Duodenal mucosa (tissue), 2 donors: ENCODE measurements at regions not wholly inside any gene's neighbourhood (a gene's known extent, or its start where the extent isn't known, plus 50 kb on each side); places are given as distances from the start of the nearest gene placed in this dataset.

Source experiments
- H3K27ac ChIP-seq: one replicate; pipeline ENCODE4 v1.7.0; 2013; ENCODE audit warnings: low read depth, low read length
- H3K27me3 ChIP-seq, 2 donors: one replicate each; pipeline ENCODE4 v1.7.0; 2013; ENCODE audit warnings: low read length in 2 of 2, control low read depth in 1 of 2; ENCODE audit not compliant: insufficient read depth in 2 of 2, control insufficient read depth in 1 of 2
- H3K36me3 ChIP-seq, 2 donors: one replicate each; pipeline ENCODE4 v1.7.0; 2013; ENCODE audit warnings: low read length in 2 of 2, control low read depth in 1 of 2; ENCODE audit not compliant: insufficient read depth in 2 of 2, control insufficient read depth in 1 of 2
- H3K4me1 ChIP-seq, 2 donors: one replicate each; pipeline ENCODE4 v1.7.0; 2013; ENCODE audit warnings: low read length in 2 of 2, control low read depth in 1 of 2; ENCODE audit not compliant: insufficient read depth in 2 of 2, control insufficient read depth in 1 of 2
- H3K4me3 ChIP-seq, 2 donors: one replicate each; pipeline ENCODE4 v1.7.0; 2013; ENCODE audit warnings: low read length in 2 of 2, low read depth in 1 of 2
- H3K9ac ChIP-seq, 2 donors: one replicate each; pipeline ENCODE4 v1.7.0; 2013; ENCODE audit warnings: low read length in 2 of 2, low read depth in 1 of 2
- H3K9me3 ChIP-seq, 2 donors: one replicate each; pipeline ENCODE4 v1.7.0; 2013; ENCODE audit warnings: low read length in 2 of 2, control low read depth in 1 of 2; ENCODE audit not compliant: control insufficient read depth in 1 of 2

- H3K4me3 ChIP-seq = no peak overlapping the region
- H3K9me3 ChIP-seq = no peaks in the 10 kb centered on the region
- H3K9ac ChIP-seq = no peak overlapping the region
- no peaks in the 10 kb centered on the region for H3K36me3 ChIP-seq
- H3K27ac ChIP-seq = no peak overlapping the region
- no peaks in the 10 kb centered on the region for H3K27me3 ChIP-seq
- H3K4me1 ChIP-seq = no peaks in the 10 kb centered on the region
Observed at GRCh38 chr16:72355561-72355960, 183.6 kb upstream of the PMFBP1 start.

GRCh38 chr16:72349719-72350118, 177.8 kb upstream of the PMFBP1 start:
- no peaks in the 10 kb centered on the region for H3K4me1 ChIP-seq
- H3K27me3 ChIP-seq = no peaks in the 10 kb centered on the region
- H3K27ac ChIP-seq = no peak overlapping the region

GRCh38 chr16:72332926-72333325, 161.0 kb upstream of the PMFBP1 start:
- H3K27me3 ChIP-seq = no peaks in the 10 kb centered on the region

More at GRCh38 chr16:72349719-72350118, 177.8 kb upstream of the PMFBP1 start:
- no peak overlapping the region for H3K4me3 ChIP-seq
- no peaks in the 10 kb centered on the region for H3K36me3 ChIP-seq
- no peaks in the 10 kb centered on the region for H3K9me3 ChIP-seq
- H3K9ac ChIP-seq = no peak overlapping the region

GRCh38 chr16:72324578-72324977, 152.6 kb upstream of the PMFBP1 start:
- Histone ChIP-seq H3K27ac (no peak overlapping the region), H3K27me3 (no peaks in the 10 kb centered on the region), H3K36me3 (no peaks in the 10 kb centered on the region), H3K9me3 (peaks cover 4 to 6% of the 10 kb centered on the region in 2 donors), H3K4me1 (no peaks in the 10 kb centered on the region), H3K4me3 (no peak overlapping the region), H3K9ac (no peak overlapping the region)

More at GRCh38 chr16:72332926-72333325, 161.0 kb upstream of the PMFBP1 start:
- Histone ChIP-seq H3K27ac (no peak overlapping the region), H3K9ac (no peak overlapping the region), H3K4me3 (no peak overlapping the region), H3K9me3 (peaks cover 0 to 2% of the 10 kb centered on the region in 2 donors), H3K4me1 (no peaks in the 10 kb centered on the region), H3K36me3 (no peaks in the 10 kb centered on the region)

GRCh38 chr16:72317446-72317845, 145.5 kb upstream of the PMFBP1 start:
- Histone ChIP-seq H3K27me3 (no peaks in the 10 kb centered on the region), H3K27ac (no peak overlapping the region)

GRCh38 chr16:72313903-72314302, 141.9 kb upstream of the PMFBP1 start:
- Histone ChIP-seq H3K4me1 (no peaks in the 10 kb centered on the region), H3K27ac (no peak overlapping the region), H3K36me3 (no peaks in the 10 kb centered on the region), H3K9ac (no peak overlapping the region), H3K27me3 (no peaks in the 10 kb centered on the region), H3K9me3 (no peaks in the 10 kb centered on the region), H3K4me3 (no peak overlapping the region)

More at GRCh38 chr16:72317446-72317845, 145.5 kb upstream of the PMFBP1 start:
- no peak overlapping the region for H3K9ac ChIP-seq
- no peaks in the 10 kb centered on the region for H3K4me1 ChIP-seq
- no peak overlapping the region for H3K4me3 ChIP-seq
- peaks cover 4 to 10% of the 10 kb centered on the region in 2 donors for H3K9me3 ChIP-seq
- H3K36me3 ChIP-seq = no peaks in the 10 kb centered on the region

GRCh38 chr16:72312828-72313227, 140.9 kb upstream of the PMFBP1 start:
- H3K4me1 ChIP-seq = no peaks in the 10 kb centered on the region
- H3K36me3 ChIP-seq = no peaks in the 10 kb centered on the region
- no peak overlapping the region for H3K27ac ChIP-seq
- no peaks in the 10 kb centered on the region for H3K9me3 ChIP-seq
- H3K4me3 ChIP-seq = no peak overlapping the region
- H3K27me3 ChIP-seq = no peaks in the 10 kb centered on the region
- no peak overlapping the region for H3K9ac ChIP-seq

GRCh38 chr16:72311426-72311825, 139.5 kb upstream of the PMFBP1 start:
- no peaks in the 10 kb centered on the region for H3K9me3 ChIP-seq
- no peak overlapping the region for H3K27ac ChIP-seq
- H3K9ac ChIP-seq = no peak overlapping the region
- no peaks in the 10 kb centered on the region for H3K27me3 ChIP-seq
- no peaks in the 10 kb centered on the region for H3K4me1 ChIP-seq
- no peak overlapping the region for H3K4me3 ChIP-seq
- H3K36me3 ChIP-seq = no peaks in the 10 kb centered on the region

GRCh38 chr16:72309001-72309400, 137.0 kb upstream of the PMFBP1 start:
- Histone ChIP-seq H3K27me3 (no peaks in the 10 kb centered on the region), H3K4me3 (no peak overlapping the region), H3K4me1 (no peaks in the 10 kb centered on the region), H3K36me3 (no peaks in the 10 kb centered on the region), H3K9ac (no peak overlapping the region), H3K27ac (no peak overlapping the region), H3K9me3 (no peaks in the 10 kb centered on the region)

GRCh38 chr16:72308396-72308795, 136.4 kb upstream of the PMFBP1 start:
- no peak overlapping the region for H3K27ac ChIP-seq
- no peaks in the 10 kb centered on the region for H3K4me1 ChIP-seq
- H3K36me3 ChIP-seq = no peaks in the 10 kb centered on the region
- no peaks in the 10 kb centered on the region for H3K9me3 ChIP-seq
- no peak overlapping the region for H3K9ac ChIP-seq
- no peak overlapping the region for H3K4me3 ChIP-seq
- no peaks in the 10 kb centered on the region for H3K27me3 ChIP-seq

- peaks cover 22 to 25% of the 10 kb centered on the region in 2 donors for H3K4me1 ChIP-seq
- H3K9me3 ChIP-seq = no peaks in the 10 kb centered on the region
- no peaks in the 10 kb centered on the region for H3K27me3 ChIP-seq
- H3K27ac ChIP-seq = no peak overlapping the region
- no peaks in the 10 kb centered on the region for H3K36me3 ChIP-seq
- H3K4me3 ChIP-seq = no peak overlapping the region
- H3K9ac ChIP-seq = no peak overlapping the region
Observed at GRCh38 chr16:72302332-72302731, 130.4 kb upstream of the PMFBP1 start.
